HEK293 (cell line): ENCODE measurements at regions not wholly inside any gene's neighbourhood (a gene's known extent, or its start where the extent isn't known, plus 50 kb on each side); places are given as distances from the start of the nearest gene placed in this dataset.

Experiments used
- CTCF ChIA-PET: fragments of 350-600 bp; formaldehyde crosslinking; extraction: SDS; loops from one replicate; lab custom pipeline; 2021; ENCODE audit warnings: antibody characterized with exemption; lab: Yijun Ruan, JAX
- POLR2A ChIA-PET: fragments of 300-600 bp; formaldehyde crosslinking; extraction: SDS; loops from one replicate; lab custom pipeline; 2020; ENCODE audit warnings: antibody characterized with exemption, inconsistent platforms; lab: Yijun Ruan, JAX
- H3K27ac ChIP-seq: fragments of 200-500 bp; sonication (Bioruptor generic); 2 replicates; pipeline ENCODE4 v1.5.1; 2014; ENCODE audit warnings: low read depth, low read length, control low read depth, inconsistent platforms; ENCODE audit errors: extremely low read depth
- H3K36me3 ChIP-seq, 2 experiments: fragments of 200-500 bp in 1 of 2; sonication (Bioruptor generic) in 1 of 2; 1 replicate in 1 of 2; 2 replicates in 1 of 2; pipeline ENCODE4 v1.5.1; 2014 to 2017; ENCODE audit warnings: inconsistent platforms in 2 of 2, low read length in 2 of 2; ENCODE audit not compliant: control insufficient read depth in 2 of 2, insufficient read depth in 1 of 2
- H3K4me1 ChIP-seq: fragments of 200-500 bp; sonication (Bioruptor generic); 2 replicates; pipeline ENCODE4 v1.5.1; 2014; ENCODE audit warnings: mild to moderate bottlenecking, low read length, inconsistent platforms; ENCODE audit not compliant: control insufficient read depth, insufficient read depth
- H3K4me3 ChIP-seq: 2 replicates; pipeline ENCODE4 v1.5.1; 2011; ENCODE audit warnings: low read depth, mild to moderate bottlenecking, control low read depth, low read length, moderate library complexity
- H3K9me3 ChIP-seq: fragments of 200-500 bp; sonication (Bioruptor generic); 2 replicates; pipeline ENCODE4 v1.5.1; 2014; ENCODE audit warnings: low read depth, low read length, inconsistent platforms; ENCODE audit not compliant: control insufficient read depth, insufficient read depth
- ELK4 ChIP-seq: IDR thresholded peaks from 2 replicates; pipeline ENCODE4 v1.6.1; 2011; ENCODE audit warnings: mild to moderate bottlenecking, low read depth, low read length, borderline replicate concordance
- GFI1B ChIP-seq: fragments of 450-650 bp; formaldehyde crosslinking; IDR thresholded peaks from 2 replicates; pipeline ENCODE4 v1.5.1; 2016; ENCODE audit warnings: missing biosample characterization, missing genetic modification characterization
- GLI2 ChIP-seq: fragments of 450-650 bp; formaldehyde crosslinking; IDR thresholded peaks from 2 replicates; pipeline ENCODE4; 2017; ENCODE audit warnings: missing biosample characterization, missing genetic modification characterization, low read depth, borderline replicate concordance
- GLIS1 ChIP-seq: fragments of 450-650 bp; formaldehyde crosslinking; IDR thresholded peaks from 2 replicates; pipeline ENCODE4 v1.5.1; 2016; ENCODE audit warnings: missing biosample characterization, missing genetic modification characterization
- HOXA7 ChIP-seq: sonication (generic); formaldehyde crosslinking; IDR thresholded peaks from 2 replicates; pipeline ENCODE4 v1.8.1; 2022; ENCODE audit warnings: missing genetic modification reagents, borderline replicate concordance
- MZF1 ChIP-seq: fragments of 450-650 bp; formaldehyde crosslinking; IDR thresholded peaks from 2 replicates; pipeline ENCODE4 v1.5.1; 2017; ENCODE audit warnings: missing biosample characterization, missing genetic modification characterization, borderline replicate concordance
- SCRT1 ChIP-seq: fragments of 450-650 bp; formaldehyde crosslinking; IDR thresholded peaks from 2 replicates; pipeline ENCODE4 v1.5.1; 2016; ENCODE audit warnings: missing biosample characterization, missing genetic modification characterization, borderline replicate concordance
- SETDB1 ChIP-seq: IDR thresholded peaks from one replicate; pipeline ENCODE4 v1.6.1; 2017; ENCODE audit warnings: mild to moderate bottlenecking, low read length, moderate library complexity, mixed read lengths; ENCODE audit not compliant: insufficient read length
- ZBTB17 ChIP-seq: fragments of 450-650 bp; formaldehyde crosslinking; IDR thresholded peaks from 2 replicates; pipeline ENCODE4 v1.5.1; 2016; ENCODE audit warnings: missing biosample characterization, missing genetic modification characterization
- ZNF10 ChIP-seq: fragments of 450-650 bp; formaldehyde crosslinking; IDR thresholded peaks from 2 replicates; pipeline ENCODE4 v1.5.1; 2017; ENCODE audit warnings: missing biosample characterization, missing genetic modification characterization
- ZNF133 ChIP-seq: fragments of 450-650 bp; formaldehyde crosslinking; IDR thresholded peaks from 2 replicates; pipeline ENCODE4 v1.5.1; 2016; ENCODE audit warnings: missing biosample characterization, missing genetic modification characterization
- ZNF175 ChIP-seq: fragments of 450-650 bp; formaldehyde crosslinking; IDR thresholded peaks from 2 replicates; pipeline ENCODE4 v1.5.1; 2016; ENCODE audit warnings: missing biosample characterization, missing genetic modification characterization
- ZNF274 ChIP-seq, 2 experiments: fragments of 200-500 bp in 1 of 2; fragments of 450-650 bp in 1 of 2; sonication (Bioruptor generic) in 1 of 2; formaldehyde crosslinking in 1 of 2; IDR thresholded peaks; 2 replicates each; pipeline versions ENCODE4 v1.5.1 to v1.6.1; 2014 to 2016; ENCODE audit warnings: borderline replicate concordance in 1 of 2, inconsistent platforms in 1 of 2, low read length in 1 of 2, missing biosample characterization in 1 of 2, missing genetic modification characterization in 1 of 2
- ZNF292 ChIP-seq: fragments of 450-650 bp; formaldehyde crosslinking; IDR thresholded peaks from 2 replicates; pipeline ENCODE4 v1.5.1; 2016; ENCODE audit warnings: low read depth, missing biosample characterization, missing genetic modification characterization, borderline replicate concordance
- ZNF302 ChIP-seq: fragments of 450-650 bp; formaldehyde crosslinking; IDR thresholded peaks from 2 replicates; pipeline ENCODE4 v1.5.1; 2016; ENCODE audit warnings: missing biosample characterization, missing genetic modification characterization, low read depth
- ZNF341 ChIP-seq: fragments of 450-650 bp; formaldehyde crosslinking; IDR thresholded peaks from 2 replicates; pipeline ENCODE4; 2016; ENCODE audit warnings: low read depth, missing biosample characterization, missing genetic modification characterization
- ZNF350 ChIP-seq: fragments of 450-650 bp; formaldehyde crosslinking; IDR thresholded peaks from 2 replicates; pipeline ENCODE4 v1.5.0; 2017; ENCODE audit warnings: missing biosample characterization, mild to moderate bottlenecking, missing genetic modification characterization
- ZNF513 ChIP-seq: fragments of 450-650 bp; IDR thresholded peaks from 2 replicates; pipeline ENCODE4 v1.5.1; 2018; ENCODE audit warnings: missing biosample characterization, missing genetic modification characterization
- ZNF530 ChIP-seq: fragments of 450-650 bp; formaldehyde crosslinking; IDR thresholded peaks from 2 replicates; pipeline ENCODE4 v1.5.1; 2016; ENCODE audit warnings: low read depth, missing biosample characterization, missing genetic modification characterization
- ZNF548 ChIP-seq: fragments of 450-650 bp; formaldehyde crosslinking; IDR thresholded peaks from 2 replicates; pipeline ENCODE4 v1.5.1; 2016; ENCODE audit warnings: missing biosample characterization, missing genetic modification characterization
- ZNF549 ChIP-seq: fragments of 450-650 bp; IDR thresholded peaks from 2 replicates; pipeline ENCODE4 v1.5.1; 2018; ENCODE audit warnings: missing biosample characterization, missing genetic modification characterization, mild to moderate bottlenecking, inconsistent platforms, moderate library complexity
- ZNF558 ChIP-seq: fragments of 450-650 bp; formaldehyde crosslinking; IDR thresholded peaks from 2 replicates; pipeline ENCODE4 v1.5.1; 2016; ENCODE audit warnings: missing biosample characterization, missing genetic modification characterization
- ZNF707 ChIP-seq: fragments of 450-650 bp; formaldehyde crosslinking; IDR thresholded peaks from 2 replicates; pipeline ENCODE4 v1.5.1; 2016; ENCODE audit warnings: missing biosample characterization, missing genetic modification characterization
- TF ChIP-seq, protein P1 (sequence below): fragments of 450-650 bp; formaldehyde crosslinking; IDR thresholded peaks from 2 replicates; pipeline ENCODE4 v1.5.1; 2017; ENCODE audit warnings: missing biosample characterization, mild to moderate bottlenecking, missing genetic modification characterization, moderate library complexity
- TF ChIP-seq, protein P2 (sequence below): fragments of 450-650 bp; formaldehyde crosslinking; IDR thresholded peaks from 2 replicates; pipeline ENCODE4; 2016; ENCODE audit warnings: missing biosample characterization, missing genetic modification characterization
- TF ChIP-seq, protein P3 (sequence below): fragments of 450-650 bp; formaldehyde crosslinking; conservative IDR thresholded peaks from 2 replicates; pipeline ENCODE4 v1.5.1; 2016; ENCODE audit warnings: low read depth, missing biosample characterization, missing genetic modification characterization

DNA sequence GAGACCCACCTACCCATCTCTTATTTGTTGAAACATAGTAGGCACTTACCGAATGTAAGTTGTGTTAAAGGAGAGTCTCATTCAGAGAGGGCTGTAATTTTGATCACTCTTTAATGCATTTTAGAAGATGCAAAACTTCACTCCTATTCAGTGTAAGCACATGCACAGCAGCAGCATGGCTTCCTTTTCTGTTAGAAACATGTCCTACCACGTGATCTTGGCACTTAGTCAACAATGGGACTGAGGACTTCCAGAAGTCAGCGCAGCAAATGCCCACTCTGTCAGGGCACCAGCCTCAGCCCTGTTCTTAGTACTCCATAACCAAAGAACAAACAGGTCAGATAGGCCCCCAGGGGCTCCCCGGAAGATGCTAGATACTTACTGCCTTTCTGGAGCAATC lies 456.5 kb downstream of the METTL4 start:
- ChIA-PET CTCF (interaction anchor here (0.8 kb wide), 1 partner anchor 10 kb away, joined by 3 read pairs; no protein-coding TSS in a partner anchor), POLR2A (no interaction called here)
- TF ChIP-seq, protein P1, sequence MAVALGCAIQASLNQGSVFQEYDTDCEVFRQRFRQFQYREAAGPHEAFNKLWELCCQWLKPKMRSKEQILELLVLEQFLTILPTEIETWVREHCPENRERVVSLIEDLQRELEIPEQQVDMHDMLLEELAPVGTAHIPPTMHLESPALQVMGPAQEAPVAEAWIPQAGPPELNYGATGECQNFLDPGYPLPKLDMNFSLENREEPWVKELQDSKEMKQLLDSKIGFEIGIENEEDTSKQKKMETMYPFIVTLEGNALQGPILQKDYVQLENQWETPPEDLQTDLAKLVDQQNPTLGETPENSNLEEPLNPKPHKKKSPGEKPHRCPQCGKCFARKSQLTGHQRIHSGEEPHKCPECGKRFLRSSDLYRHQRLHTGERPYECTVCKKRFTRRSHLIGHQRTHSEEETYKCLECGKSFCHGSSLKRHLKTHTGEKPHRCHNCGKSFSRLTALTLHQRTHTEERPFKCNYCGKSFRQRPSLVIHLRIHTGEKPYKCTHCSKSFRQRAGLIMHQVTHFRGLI (tag by site-specific recombination) = no peak
- TF ChIP-seq ZNF292 (tag by site-specific recombination) (no peak), ZNF513 (tag by site-specific recombination) (no peak), GLI2 (no peak), HOXA7 (CRISPR knock-in tag) (no peak), ZNF302 (no peak), ELK4 (no peak), ZNF133 (tag by site-specific recombination) (no peak), ZBTB17 (tag by site-specific recombination) (no peak), ZNF558 (no peak), ZNF549 (tag by site-specific recombination) (no peak), MZF1 (tag by site-specific recombination) (no peak), ZNF175 (tag by site-specific recombination) (no peak), ZNF350 (tag by site-specific recombination) (no peak)
- TF ChIP-seq, protein P2, sequence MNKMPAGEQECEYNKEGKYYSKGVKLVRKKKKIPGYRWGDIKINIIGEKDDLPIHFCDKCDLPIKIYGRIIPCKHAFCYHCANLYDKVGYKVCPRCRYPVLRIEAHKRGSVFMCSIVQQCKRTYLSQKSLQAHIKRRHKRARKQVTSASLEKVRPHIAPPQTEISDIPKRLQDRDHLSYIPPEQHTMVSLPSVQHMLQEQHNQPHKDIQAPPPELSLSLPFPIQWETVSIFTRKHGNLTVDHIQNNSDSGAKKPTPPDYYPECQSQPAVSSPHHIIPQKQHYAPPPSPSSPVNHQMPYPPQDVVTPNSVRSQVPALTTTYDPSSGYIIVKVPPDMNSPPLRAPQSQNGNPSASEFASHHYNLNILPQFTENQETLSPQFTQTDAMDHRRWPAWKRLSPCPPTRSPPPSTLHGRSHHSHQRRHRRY = no peak
- no peak overlapping the region for H3K4me3 ChIP-seq
- H3K9me3 ChIP-seq = no peaks in the 10 kb centered on the region
- no peak overlapping the region for H3K27ac ChIP-seq
- no peaks in the 10 kb centered on the region for H3K36me3 ChIP-seq
- no peaks in the 10 kb centered on the region for H3K4me1 ChIP-seq

DNA sequence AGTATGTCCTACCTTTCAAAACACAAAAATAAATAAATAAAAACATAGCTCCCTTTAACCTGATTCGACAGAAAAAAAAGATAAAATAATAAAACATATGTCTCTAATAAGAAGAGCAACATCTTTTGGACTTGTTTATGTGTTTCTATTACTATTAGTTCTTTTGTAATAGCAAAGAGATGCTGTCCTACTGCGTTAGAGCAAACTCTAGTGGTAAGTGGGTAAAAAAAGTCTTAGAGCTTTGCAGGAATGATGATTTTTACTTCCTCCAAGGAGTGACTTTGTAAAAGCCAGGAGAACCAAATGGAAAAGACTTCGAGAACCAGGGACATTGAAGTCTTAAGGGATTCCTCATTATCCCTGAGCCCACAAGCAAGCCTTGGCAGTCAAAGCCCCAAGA lies 450.1 kb downstream of the METTL4 start:
- POLR2A ChIA-PET = interaction anchor here (0.6 to 0.7 kb wide), 2 partner anchors 27 to 541 kb away, joined by 3 to 6 read pairs; no protein-coding TSS in a partner anchor
- Histone ChIP-seq H3K36me3 (no peaks in the 10 kb centered on the region), H3K4me1 (no peaks in the 10 kb centered on the region), H3K9me3 (no peaks in the 10 kb centered on the region), H3K27ac (no peak overlapping the region), H3K4me3 (no peak overlapping the region)
- CTCF ChIA-PET = interaction anchor here (0.7 to 1.2 kb wide), 3 partner anchors 15 to 575 kb away, joined by 3 read pairs; no protein-coding TSS in a partner anchor
- TF ChIP-seq SCRT1 (tag by site-specific recombination) (no peak), ZNF10 (no peak), ZNF707 (tag by site-specific recombination) (no peak), ZNF274 (IDR thresholded peaks at IDR 0.05; ENCODE audit: low read length) (no peak), ZNF274 (tag by site-specific recombination; IDR thresholded peaks at IDR 0.05; ENCODE audit: borderline replicate concordance) (no peak), ZNF548 (tag by site-specific recombination) (no peak), GFI1B (no peak), SETDB1 (no peak), GLIS1 (tag by site-specific recombination) (no peak), ZNF341 (no peak), ZNF530 (tag by site-specific recombination) (no peak)
- TF ChIP-seq, protein P3, sequence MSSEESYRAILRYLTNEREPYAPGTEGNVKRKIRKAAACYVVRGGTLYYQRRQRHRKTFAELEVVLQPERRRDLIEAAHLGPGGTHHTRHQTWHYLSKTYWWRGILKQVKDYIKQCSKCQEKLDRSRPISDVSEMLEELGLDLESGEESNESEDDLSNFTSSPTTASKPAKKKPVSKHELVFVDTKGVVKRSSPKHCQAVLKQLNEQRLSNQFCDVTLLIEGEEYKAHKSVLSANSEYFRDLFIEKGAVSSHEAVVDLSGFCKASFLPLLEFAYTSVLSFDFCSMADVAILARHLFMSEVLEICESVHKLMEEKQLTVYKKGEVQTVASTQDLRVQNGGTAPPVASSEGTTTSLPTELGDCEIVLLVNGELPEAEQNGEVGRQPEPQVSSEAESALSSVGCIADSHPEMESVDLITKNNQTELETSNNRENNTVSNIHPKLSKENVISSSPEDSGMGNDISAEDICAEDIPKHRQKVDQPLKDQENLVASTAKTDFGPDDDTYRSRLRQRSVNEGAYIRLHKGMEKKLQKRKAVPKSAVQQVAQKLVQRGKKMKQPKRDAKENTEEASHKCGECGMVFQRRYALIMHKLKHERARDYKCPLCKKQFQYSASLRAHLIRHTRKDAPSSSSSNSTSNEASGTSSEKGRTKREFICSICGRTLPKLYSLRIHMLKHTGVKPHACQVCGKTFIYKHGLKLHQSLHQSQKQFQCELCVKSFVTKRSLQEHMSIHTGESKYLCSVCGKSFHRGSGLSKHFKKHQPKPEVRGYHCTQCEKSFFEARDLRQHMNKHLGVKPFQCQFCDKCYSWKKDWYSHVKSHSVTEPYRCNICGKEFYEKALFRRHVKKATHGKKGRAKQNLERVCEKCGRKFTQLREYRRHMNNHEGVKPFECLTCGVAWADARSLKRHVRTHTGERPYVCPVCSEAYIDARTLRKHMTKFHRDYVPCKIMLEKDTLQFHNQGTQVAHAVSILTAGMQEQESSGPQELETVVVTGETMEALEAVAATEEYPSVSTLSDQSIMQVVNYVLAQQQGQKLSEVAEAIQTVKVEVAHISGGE (tag by site-specific recombination) = no peak
